Caco-2 (cell line): ENCODE measurements at regions not wholly inside any gene's neighbourhood (a gene's known extent, or its start where the extent isn't known, plus 50 kb on each side); places are given as distances from the start of the nearest gene placed in this dataset.

ENCODE experiments used
- BruUV-seq: library from RNA; stranded (reverse); fragments of 400-500 nt; replicated peaks from 2 replicates; lab custom pipeline; 2021; lab: Mats Ljungman, UMichigan
- CTCF ChIA-PET: fragments of 300-600 bp; sonication (Branson Sonifier 250); formaldehyde crosslinking; loops from one replicate; lab custom pipeline; 2022; ENCODE audit warnings: antibody characterized with exemption; lab: Charles Lee
- POLR2A ChIA-PET: fragments of 300-600 bp; sonication (Branson Sonifier 250); formaldehyde crosslinking; loops from one replicate; lab custom pipeline; 2022; ENCODE audit warnings: antibody characterized with exemption; lab: Charles Lee
- DNase-seq, 2 experiments: peaks; one replicate each; pipeline versions ENCODE4 v3.0.0 to v3.0.0-alpha.2; 2020 to 2022
- H3K27me3 ChIP-seq: replicated peaks from 2 replicates; pipeline ENCODE4 v1.6.0; 2011; ENCODE audit warnings: low read length; ENCODE audit not compliant: control insufficient read depth, insufficient read depth
- H3K36me3 ChIP-seq: 2 replicates; pipeline ENCODE4 v1.5.1; 2011; ENCODE audit warnings: low read length; ENCODE audit not compliant: control insufficient read depth, insufficient read depth
- H3K4me1 ChIP-seq: fragments of 250-450 bp; sonication (Bioruptor Pico); 2 replicates; pipeline ENCODE4 v1.5.1; 2020; ENCODE audit warnings: mild to moderate bottlenecking
- H3K4me3 ChIP-seq: 2 replicates; pipeline ENCODE4 v1.5.1; 2011; ENCODE audit warnings: low read depth, mild to moderate bottlenecking, control low read depth, low read length
- H3K9me3 ChIP-seq: fragments of 250-450 bp; sonication (Bioruptor Pico); 2 replicates; pipeline ENCODE4 v1.5.1; 2020; ENCODE audit warnings: mild to moderate bottlenecking, moderate library complexity
- H3K27ac Mint-ChIP-seq: one replicate; pipeline ENCODE4 v1.8.0; 2022; ENCODE audit warnings: mixed read lengths; ENCODE audit not compliant: unreplicated experiment
- H3K27me3 Mint-ChIP-seq: one replicate; pipeline ENCODE4 v1.8.0; 2022; ENCODE audit warnings: mixed read lengths; ENCODE audit not compliant: insufficient read depth, unreplicated experiment
- H3K36me3 Mint-ChIP-seq: one replicate; pipeline ENCODE4 v1.8.0; 2022; ENCODE audit warnings: mild to moderate bottlenecking, mixed read lengths; ENCODE audit not compliant: insufficient read depth, unreplicated experiment
- H3K4me1 Mint-ChIP-seq: one replicate; pipeline ENCODE4 v1.8.0; 2022; ENCODE audit warnings: low read depth, mixed read lengths; ENCODE audit not compliant: unreplicated experiment
- H3K4me3 Mint-ChIP-seq: one replicate; pipeline ENCODE4 v1.8.0; 2022; ENCODE audit warnings: mild to moderate bottlenecking, moderate library complexity, mixed read lengths; ENCODE audit not compliant: unreplicated experiment
- H3K9me3 Mint-ChIP-seq: one replicate; pipeline ENCODE4 v1.8.0; 2022; ENCODE audit warnings: mixed read lengths; ENCODE audit not compliant: unreplicated experiment
- intact Hi-C: fragments of 100-400 bp; cut with micrococcal nuclease; formaldehyde crosslinking; loops from one replicate; pipeline ENCODE4 v1.10.0; 2022; ENCODE audit not compliant: unreplicated experiment
- TF ChIP-seq, protein P1 (sequence below), 2 experiments: fragments of 200-600 bp in 1 of 2; IDR thresholded peaks; 1 replicate in 1 of 2; 2 replicates in 1 of 2; pipeline versions ENCODE4 v1.5.1 to v1.8.0; 2011 to 2022; ENCODE audit warnings: antibody characterized with exemption in 1 of 2, control low read depth in 1 of 2, inconsistent platforms in 1 of 2, low read depth in 1 of 2, low read length in 1 of 2, mild to moderate bottlenecking in 1 of 2, moderate library complexity in 1 of 2; ENCODE audit not compliant: insufficient read depth in 1 of 2, severe bottlenecking in 1 of 2, unreplicated experiment in 1 of 2

DNA sequence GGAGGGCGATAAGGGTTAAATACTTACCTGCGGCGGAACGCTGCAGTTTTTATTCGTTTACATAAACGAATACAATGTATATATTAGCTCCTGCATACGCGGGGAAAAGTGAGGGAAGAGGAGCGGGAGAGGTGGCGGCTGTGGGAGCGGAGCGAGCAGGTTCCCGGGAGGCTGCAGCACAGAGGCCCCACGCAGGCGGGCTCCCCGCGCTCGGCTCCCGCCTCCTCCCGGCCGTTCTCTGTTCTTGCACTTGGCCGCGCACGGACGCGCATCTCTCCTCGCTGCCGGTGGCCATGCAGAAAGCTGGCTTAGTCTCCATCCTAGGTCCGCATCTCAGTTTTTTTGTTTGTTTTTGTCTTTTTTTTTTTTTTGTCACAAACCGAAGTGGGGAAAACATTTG is 340.4 kb upstream of the FAT1 start:
- BruUV-seq = no TSS peak
- Mint-ChIP-seq H3K9me3 (no peaks in the 10 kb centered on the region), H3K4me3 (no peak overlapping the region), H3K27ac (no peak overlapping the region), H3K27me3 (no peaks in the 10 kb centered on the region), H3K4me1 (no peaks in the 10 kb centered on the region), H3K36me3 (no peaks in the 10 kb centered on the region)
- TF ChIP-seq, protein P1, sequence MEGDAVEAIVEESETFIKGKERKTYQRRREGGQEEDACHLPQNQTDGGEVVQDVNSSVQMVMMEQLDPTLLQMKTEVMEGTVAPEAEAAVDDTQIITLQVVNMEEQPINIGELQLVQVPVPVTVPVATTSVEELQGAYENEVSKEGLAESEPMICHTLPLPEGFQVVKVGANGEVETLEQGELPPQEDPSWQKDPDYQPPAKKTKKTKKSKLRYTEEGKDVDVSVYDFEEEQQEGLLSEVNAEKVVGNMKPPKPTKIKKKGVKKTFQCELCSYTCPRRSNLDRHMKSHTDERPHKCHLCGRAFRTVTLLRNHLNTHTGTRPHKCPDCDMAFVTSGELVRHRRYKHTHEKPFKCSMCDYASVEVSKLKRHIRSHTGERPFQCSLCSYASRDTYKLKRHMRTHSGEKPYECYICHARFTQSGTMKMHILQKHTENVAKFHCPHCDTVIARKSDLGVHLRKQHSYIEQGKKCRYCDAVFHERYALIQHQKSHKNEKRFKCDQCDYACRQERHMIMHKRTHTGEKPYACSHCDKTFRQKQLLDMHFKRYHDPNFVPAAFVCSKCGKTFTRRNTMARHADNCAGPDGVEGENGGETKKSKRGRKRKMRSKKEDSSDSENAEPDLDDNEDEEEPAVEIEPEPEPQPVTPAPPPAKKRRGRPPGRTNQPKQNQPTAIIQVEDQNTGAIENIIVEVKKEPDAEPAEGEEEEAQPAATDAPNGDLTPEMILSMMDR (IDR thresholded peaks at IDR 0.05; ENCODE audit: insufficient read depth in 1 of 2, low read depth in 1 of 2, low read length in 1 of 2, severe bottlenecking in 1 of 2, unreplicated experiment in 1 of 2) = no peak
- intact Hi-C loops = no loop called here
- H3K4me1 ChIP-seq = no peaks in the 10 kb centered on the region
- no peak for DNase-seq
- no peaks in the 10 kb centered on the region for H3K27me3 ChIP-seq
- H3K4me3 ChIP-seq = no peak overlapping the region
- ChIA-PET POLR2A (no interaction called here), CTCF (no interaction called here)
- no peaks in the 10 kb centered on the region for H3K9me3 ChIP-seq
- H3K36me3 ChIP-seq = no peaks in the 10 kb centered on the region

GRCh38 chr4:187065396-187065795 is 341.7 kb upstream of the FAT1 start:
- Mint-ChIP-seq H3K27ac (no peak overlapping the region), H3K4me3 (no peak overlapping the region), H3K36me3 (no peaks in the 10 kb centered on the region), H3K9me3 (no peaks in the 10 kb centered on the region), H3K4me1 (no peaks in the 10 kb centered on the region), H3K27me3 (no peaks in the 10 kb centered on the region)
- CTCF ChIA-PET = no interaction called here
- POLR2A ChIA-PET = no interaction called here
- intact Hi-C loops = no loop called here
- TF ChIP-seq, protein P1 (IDR thresholded peaks at IDR 0.05; ENCODE audit: insufficient read depth in 1 of 2, low read depth in 1 of 2, low read length in 1 of 2, severe bottlenecking in 1 of 2, unreplicated experiment in 1 of 2) = no peak
- no peaks in the 10 kb centered on the region for H3K4me1 ChIP-seq
- no peak overlapping the region for H3K4me3 ChIP-seq
- H3K9me3 ChIP-seq = no peaks in the 10 kb centered on the region
- DNase-seq = no peak
- BruUV-seq = no TSS peak
- no peaks in the 10 kb centered on the region for H3K36me3 ChIP-seq
- H3K27me3 ChIP-seq = no peaks in the 10 kb centered on the region

DNA sequence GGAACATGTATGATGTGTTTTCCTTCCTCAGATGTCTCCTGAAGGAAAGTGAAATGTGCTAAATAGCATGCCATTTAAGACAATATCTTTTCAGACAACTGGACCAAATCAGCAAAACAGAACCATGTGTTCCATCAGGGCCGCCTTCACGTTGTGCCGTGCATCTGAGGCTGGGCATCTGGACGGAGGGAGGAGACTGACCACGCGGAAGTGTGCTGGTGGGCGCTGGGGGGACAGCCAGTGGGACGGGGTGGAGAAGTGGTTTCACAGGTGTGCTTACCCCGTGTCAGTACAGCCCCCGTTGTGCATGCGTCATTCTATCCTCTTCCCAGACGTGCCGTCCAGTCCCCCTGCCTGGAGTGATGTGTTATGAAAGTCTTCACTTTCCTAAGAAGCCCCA is 342.1 kb upstream of the FAT1 start:
- H3K36me3 Mint-ChIP-seq = no peaks in the 10 kb centered on the region

More for the DNA sequence above, 342.1 kb upstream of the FAT1 start:
- Mint-ChIP-seq H3K9me3 (no peaks in the 10 kb centered on the region), H3K4me1 (no peaks in the 10 kb centered on the region), H3K4me3 (no peak overlapping the region), H3K27ac (no peak overlapping the region), H3K27me3 (no peaks in the 10 kb centered on the region)
- ChIA-PET POLR2A (no interaction called here), CTCF (no interaction called here)
- BruUV-seq = no TSS peak
- H3K27me3 ChIP-seq = no peaks in the 10 kb centered on the region
- no peak overlapping the region for H3K4me3 ChIP-seq
- H3K36me3 ChIP-seq = no peaks in the 10 kb centered on the region
- intact Hi-C loops = no loop called here
- no peaks in the 10 kb centered on the region for H3K9me3 ChIP-seq
- H3K4me1 ChIP-seq = no peaks in the 10 kb centered on the region
- DNase-seq = no peak
- TF ChIP-seq, protein P1 (IDR thresholded peaks at IDR 0.05; ENCODE audit: insufficient read depth in 1 of 2, low read depth in 1 of 2, low read length in 1 of 2, severe bottlenecking in 1 of 2, unreplicated experiment in 1 of 2) = no peak
